IPS-18a (cell line): ENCODE measurements at regions not wholly inside any gene's neighbourhood (a gene's known extent, or its start where the extent isn't known, plus 50 kb on each side); places are given as distances from the start of the nearest gene placed in this dataset.

Source experiments
- H3K27ac ChIP-seq: one replicate; pipeline ENCODE4 v1.5.1; 2013; ENCODE audit warnings: low read length
- H3K27me3 ChIP-seq: one replicate; pipeline ENCODE4 v1.6.1; 2013; ENCODE audit warnings: mild to moderate bottlenecking, low read length; ENCODE audit not compliant: control insufficient read depth, insufficient read depth
- H3K36me3 ChIP-seq: one replicate; pipeline ENCODE4 v1.6.1; 2013; ENCODE audit warnings: low read depth, low read length; ENCODE audit not compliant: control insufficient read depth
- H3K4me1 ChIP-seq: one replicate; pipeline ENCODE4 v1.6.1; 2013; ENCODE audit warnings: low read depth, low read length; ENCODE audit not compliant: control insufficient read depth
- H3K4me3 ChIP-seq: one replicate; pipeline ENCODE4 v1.5.1; 2013; ENCODE audit warnings: low read length
- H3K9ac ChIP-seq: one replicate; pipeline ENCODE4 v1.6.1; 2013; ENCODE audit warnings: mild to moderate bottlenecking, low read length, moderate library complexity
- H3K9me3 ChIP-seq: one replicate; pipeline ENCODE4 v1.6.1; 2013; ENCODE audit warnings: low read depth, low read length; ENCODE audit not compliant: control insufficient read depth

- H3K4me1 ChIP-seq: no peaks in the 10 kb centered on the region
- H3K36me3 ChIP-seq: no peaks in the 10 kb centered on the region
- no peaks in the 10 kb centered on the region for H3K27me3 ChIP-seq
- no peaks in the 10 kb centered on the region for H3K9me3 ChIP-seq
- no peak overlapping the region for H3K4me3 ChIP-seq
- H3K9ac ChIP-seq: no peak overlapping the region
- no peak overlapping the region for H3K27ac ChIP-seq
Measured at GRCh38 chr10:44058259-44058658, 326.6 kb downstream of the CXCL12 start.

GRCh38 chr10:44056967-44057805, 327.7 kb downstream of the CXCL12 start:
- H3K27me3 ChIP-seq: no peaks in the 10 kb centered on the region
- no peaks in the 10 kb centered on the region for H3K36me3 ChIP-seq
- no peak overlapping the region for H3K9ac ChIP-seq
- no peaks in the 10 kb centered on the region for H3K4me1 ChIP-seq
- H3K27ac ChIP-seq: no peak overlapping the region
- no peak overlapping the region for H3K4me3 ChIP-seq
- no peaks in the 10 kb centered on the region for H3K9me3 ChIP-seq

GRCh38 chr10:44056206-44056605, 328.7 kb downstream of the CXCL12 start:
- Histone ChIP-seq H3K9ac (no peak overlapping the region), H3K4me3 (no peak overlapping the region), H3K27ac (no peak overlapping the region), H3K4me1 (no peaks in the 10 kb centered on the region), H3K36me3 (no peaks in the 10 kb centered on the region), H3K9me3 (no peaks in the 10 kb centered on the region), H3K27me3 (no peaks in the 10 kb centered on the region)

GRCh38 chr10:44054046-44054445, 330.9 kb downstream of the CXCL12 start:
- H3K4me3 ChIP-seq: no peak overlapping the region
- no peaks in the 10 kb centered on the region for H3K4me1 ChIP-seq
- no peak overlapping the region for H3K27ac ChIP-seq
- H3K36me3 ChIP-seq: no peaks in the 10 kb centered on the region
- no peak overlapping the region for H3K9ac ChIP-seq
- H3K27me3 ChIP-seq: no peaks in the 10 kb centered on the region
- H3K9me3 ChIP-seq: no peaks in the 10 kb centered on the region

- Histone ChIP-seq H3K9me3 (no peaks in the 10 kb centered on the region), H3K4me1 (no peaks in the 10 kb centered on the region), H3K4me3 (no peak overlapping the region), H3K27ac (no peak overlapping the region), H3K36me3 (no peaks in the 10 kb centered on the region), H3K27me3 (no peaks in the 10 kb centered on the region), H3K9ac (no peak overlapping the region)
Measured at GRCh38 chr10:44053391-44053790, 331.5 kb downstream of the CXCL12 start.

- Histone ChIP-seq H3K27ac (no peak overlapping the region), H3K9ac (no peak overlapping the region), H3K4me3 (no peak overlapping the region)
Measured at GRCh38 chr10:44051584-44052385, 333.1 kb downstream of the CXCL12 start.

GRCh38 chr10:44051091-44051490, 333.8 kb downstream of the CXCL12 start:
- Histone ChIP-seq H3K36me3 (no peaks in the 10 kb centered on the region), H3K4me3 (no peak overlapping the region), H3K9ac (no peak overlapping the region), H3K4me1 (peaks cover 4% of the 10 kb centered on the region), H3K27me3 (no peaks in the 10 kb centered on the region), H3K27ac (no peak overlapping the region), H3K9me3 (no peaks in the 10 kb centered on the region)

More at GRCh38 chr10:44051584-44052385, 333.1 kb downstream of the CXCL12 start:
- Histone ChIP-seq H3K4me1 (peaks cover 1% of the 10 kb centered on the region), H3K27me3 (no peaks in the 10 kb centered on the region), H3K9me3 (no peaks in the 10 kb centered on the region), H3K36me3 (no peaks in the 10 kb centered on the region)

- no peak overlapping the region for H3K9ac ChIP-seq
- H3K36me3 ChIP-seq: no peaks in the 10 kb centered on the region
- peaks cover 4% of the 10 kb centered on the region for H3K4me1 ChIP-seq
- H3K27ac ChIP-seq: no peak overlapping the region
- H3K27me3 ChIP-seq: no peaks in the 10 kb centered on the region
- H3K9me3 ChIP-seq: no peaks in the 10 kb centered on the region
- H3K4me3 ChIP-seq: no peak overlapping the region
Measured at GRCh38 chr10:44049301-44050015, 335.4 kb downstream of the CXCL12 start.

GRCh38 chr10:44047361-44047760, 337.5 kb downstream of the CXCL12 start:
- H3K9me3 ChIP-seq: no peaks in the 10 kb centered on the region
- no peak overlapping the region for H3K9ac ChIP-seq
- no peaks in the 10 kb centered on the region for H3K27me3 ChIP-seq
- no peaks in the 10 kb centered on the region for H3K36me3 ChIP-seq
- peaks cover 6% of the 10 kb centered on the region for H3K4me1 ChIP-seq
- no peak overlapping the region for H3K4me3 ChIP-seq
- no peak overlapping the region for H3K27ac ChIP-seq

- Histone ChIP-seq H3K36me3 (no peaks in the 10 kb centered on the region), H3K9me3 (no peaks in the 10 kb centered on the region), H3K4me3 (no peak overlapping the region), H3K9ac (no peak overlapping the region), H3K27me3 (no peaks in the 10 kb centered on the region), H3K4me1 (peaks cover 11% of the 10 kb centered on the region), H3K27ac (no peak overlapping the region)
Measured at GRCh38 chr10:44046605-44047004, 338.3 kb downstream of the CXCL12 start.

GRCh38 chr10:44045020-44045419, 339.9 kb downstream of the CXCL12 start:
- Histone ChIP-seq H3K9ac (no peak overlapping the region), H3K9me3 (no peaks in the 10 kb centered on the region), H3K4me3 (no peak overlapping the region), H3K4me1 (peaks cover 11% of the 10 kb centered on the region), H3K36me3 (no peaks in the 10 kb centered on the region), H3K27ac (no peak overlapping the region), H3K27me3 (no peaks in the 10 kb centered on the region)
